Epidermal melanocyte (primary cell): ENCODE measurements at regions not wholly inside any gene's neighbourhood (a gene's known extent, or its start where the extent isn't known, plus 50 kb on each side); places are given as distances from the start of the nearest gene placed in this dataset.
"Not testable (repeated sequence)": the region's sequence is repeated elsewhere in the genome, so short reads cannot be mapped to it uniquely, and the experiment has no call there.

ENCODE experiments used
- DNase-seq: peaks from one replicate; pipeline ENCODE4 v3.0.0; 2011; ENCODE audit warnings: low spot score; ENCODE audit not compliant: insufficient read length

DNA sequence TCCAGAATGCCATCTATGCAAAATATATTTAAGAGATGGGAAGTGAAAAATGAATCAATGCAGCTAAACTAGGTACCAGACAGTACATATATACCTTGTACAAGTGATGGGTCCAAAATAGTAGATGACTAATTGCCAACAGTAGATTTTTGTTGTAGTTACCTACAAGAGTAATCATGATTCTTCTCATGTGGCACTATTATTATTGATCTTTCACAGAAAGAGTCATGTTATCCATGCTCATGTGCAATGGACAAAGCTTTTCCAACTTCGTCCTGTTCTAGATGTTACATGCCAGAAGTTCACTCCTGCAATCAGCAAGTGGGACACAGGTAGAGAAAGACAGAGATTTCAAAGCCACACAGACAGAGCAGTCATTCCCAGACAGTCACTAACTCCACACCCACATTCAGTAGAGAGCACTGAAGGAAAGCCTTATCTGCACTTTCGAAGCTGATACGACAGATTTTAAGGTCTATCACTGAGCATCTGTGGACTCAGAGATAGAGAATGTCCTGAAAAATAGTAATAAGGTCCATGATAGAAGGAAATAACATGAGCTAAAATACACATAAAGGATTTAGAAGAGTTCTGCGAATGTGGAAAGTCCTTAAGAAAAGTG lies 101.6 kb upstream of the ITPRID2 start:
- no peak for DNase-seq

DNA sequence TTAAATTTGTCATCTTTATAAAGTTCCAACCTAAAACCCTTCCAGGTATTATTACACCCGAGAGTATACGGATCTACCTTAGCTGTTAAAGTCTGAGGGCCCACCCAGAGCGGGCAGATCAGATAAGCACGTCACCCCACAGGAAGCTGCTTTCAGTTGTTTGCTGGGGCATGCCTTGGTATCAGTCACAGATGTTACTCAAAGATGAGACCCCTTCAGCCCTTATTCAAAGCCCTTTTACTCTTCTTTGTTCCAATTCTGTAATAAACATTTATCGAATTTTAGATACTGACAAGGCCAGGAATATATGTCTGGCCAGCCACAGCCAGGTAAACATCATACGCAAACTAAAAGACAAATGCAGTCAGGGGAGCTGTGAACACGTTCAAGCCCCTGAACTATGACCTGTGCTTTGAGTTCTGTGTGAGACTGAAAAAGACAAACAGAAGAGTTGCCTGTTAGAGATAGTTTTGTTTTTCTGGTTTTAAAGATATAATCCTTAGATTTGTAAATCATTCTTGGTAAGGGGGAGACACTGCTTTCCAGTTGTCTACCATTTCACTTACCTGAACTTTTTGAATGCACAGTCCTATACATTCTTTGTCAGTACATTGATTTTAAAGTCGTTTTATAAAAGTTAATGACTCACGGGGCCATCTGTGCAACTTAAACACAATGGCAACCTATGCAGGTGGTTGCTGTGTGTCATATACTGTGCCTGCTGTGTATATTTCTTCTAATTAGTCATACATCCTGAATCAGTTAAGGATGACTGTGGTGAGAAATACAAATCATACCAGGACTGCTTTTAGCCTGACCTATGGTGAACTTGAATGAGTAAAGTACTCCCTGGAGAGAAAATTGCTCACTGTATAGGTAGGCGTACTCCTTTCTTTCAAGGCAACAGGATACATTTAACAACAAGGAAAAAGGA lies 100.5 kb upstream of the ITPRID2 start:
- no peak for DNase-seq

DNA sequence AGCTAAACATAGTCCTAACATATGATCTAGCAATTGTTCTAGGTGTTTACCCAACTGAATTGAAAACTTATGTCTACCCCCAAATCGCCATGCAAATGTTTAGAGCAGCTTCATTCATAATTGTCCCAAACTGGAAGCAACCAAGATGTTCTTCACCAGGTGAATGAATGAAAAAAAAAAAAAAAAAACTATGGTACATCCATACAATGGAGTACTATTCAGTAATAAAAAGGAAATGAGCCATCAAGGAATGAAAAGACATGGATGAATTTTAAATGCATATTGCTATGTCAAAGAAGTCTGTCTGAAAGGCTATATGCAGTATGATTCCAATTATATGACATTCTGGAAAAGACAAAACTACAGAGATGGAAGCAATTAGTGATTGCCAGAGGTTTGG lies 98.6 kb upstream of the ITPRID2 start:
- DNase-seq = no peak

DNA sequence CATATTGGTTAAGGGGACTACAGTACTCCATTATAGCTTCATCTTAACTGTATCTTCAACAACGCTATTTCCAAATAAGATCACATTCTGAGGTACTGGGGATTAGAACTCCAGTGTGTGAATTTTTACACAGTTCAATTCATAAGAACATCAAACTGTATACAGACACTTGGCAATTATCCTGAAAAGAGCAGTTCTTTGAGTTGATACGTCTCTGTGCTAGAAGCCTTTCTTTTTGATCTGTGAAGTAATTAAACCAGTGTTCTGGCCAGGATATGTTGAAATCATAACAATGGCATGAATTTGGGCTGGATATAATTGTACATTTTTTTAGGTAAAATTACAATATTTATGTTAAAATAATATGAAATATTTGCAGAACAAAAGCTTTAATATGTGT lies 93.5 kb upstream of the ITPRID2 start:
- no peak for DNase-seq

DNA sequence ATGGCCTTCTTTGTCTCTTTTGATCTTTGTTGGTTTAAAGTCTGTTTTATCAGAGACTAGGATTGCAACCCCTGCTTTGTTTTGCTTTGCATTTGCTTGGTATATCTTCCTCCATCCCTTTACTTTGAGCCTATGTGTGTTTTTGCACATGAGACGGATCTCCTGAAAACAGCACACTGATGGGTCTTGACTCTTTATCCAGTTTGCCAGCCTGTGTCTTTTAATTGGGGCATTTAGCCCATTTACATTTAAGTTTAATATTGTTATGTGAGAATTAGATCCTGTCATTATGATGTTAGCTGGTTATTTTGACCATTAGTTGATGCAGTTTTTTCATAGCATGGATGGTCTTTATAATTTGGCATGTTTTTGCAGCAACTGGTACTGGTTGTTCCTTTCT lies 89.2 kb upstream of the ITPRID2 start:
- DNase-seq = not testable (repeated sequence)

DNA sequence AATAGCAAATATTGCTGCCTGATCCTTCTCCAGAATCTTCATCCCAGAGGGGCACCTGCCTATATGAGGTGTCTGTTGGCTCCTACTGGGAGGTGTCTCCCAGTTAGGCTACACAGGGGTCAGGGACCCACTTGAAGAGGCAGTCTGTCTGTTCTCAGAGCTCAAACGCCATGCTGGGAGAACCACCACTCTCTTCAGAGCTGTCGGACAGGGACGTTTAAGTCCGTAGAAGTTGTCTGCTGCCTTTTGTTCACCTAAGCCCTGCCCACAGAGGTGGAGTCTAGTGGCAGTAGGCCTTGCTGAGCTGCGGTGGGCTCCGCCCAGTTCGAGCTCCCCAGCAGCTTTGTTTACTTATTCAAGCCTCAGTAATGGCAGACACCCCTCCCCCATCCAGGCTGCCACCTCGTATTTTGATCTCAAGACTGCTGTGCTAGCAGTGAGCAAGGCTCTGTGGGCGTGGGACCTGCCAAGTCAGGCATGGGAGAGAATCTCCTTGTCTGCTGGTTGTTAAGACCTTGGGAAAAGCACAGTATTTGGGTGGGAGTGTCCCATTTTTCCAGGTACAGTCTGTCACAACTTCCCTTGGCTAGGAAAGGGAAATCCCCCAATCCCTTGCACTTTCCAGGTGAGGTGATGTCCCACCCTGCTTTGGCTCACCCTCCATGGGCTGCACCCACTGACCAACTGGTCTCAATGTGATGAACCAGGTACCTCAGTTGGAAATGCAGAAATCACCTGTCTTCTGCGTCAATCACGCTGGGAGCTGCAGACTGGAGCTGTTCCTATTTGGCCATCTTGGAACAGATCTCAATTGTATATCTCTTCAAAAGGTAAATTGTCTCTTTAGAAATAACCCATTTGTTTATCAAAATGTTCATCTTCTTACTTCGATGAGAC lies 87.4 kb upstream of the ITPRID2 start:
- not testable (repeated sequence) for DNase-seq

DNA sequence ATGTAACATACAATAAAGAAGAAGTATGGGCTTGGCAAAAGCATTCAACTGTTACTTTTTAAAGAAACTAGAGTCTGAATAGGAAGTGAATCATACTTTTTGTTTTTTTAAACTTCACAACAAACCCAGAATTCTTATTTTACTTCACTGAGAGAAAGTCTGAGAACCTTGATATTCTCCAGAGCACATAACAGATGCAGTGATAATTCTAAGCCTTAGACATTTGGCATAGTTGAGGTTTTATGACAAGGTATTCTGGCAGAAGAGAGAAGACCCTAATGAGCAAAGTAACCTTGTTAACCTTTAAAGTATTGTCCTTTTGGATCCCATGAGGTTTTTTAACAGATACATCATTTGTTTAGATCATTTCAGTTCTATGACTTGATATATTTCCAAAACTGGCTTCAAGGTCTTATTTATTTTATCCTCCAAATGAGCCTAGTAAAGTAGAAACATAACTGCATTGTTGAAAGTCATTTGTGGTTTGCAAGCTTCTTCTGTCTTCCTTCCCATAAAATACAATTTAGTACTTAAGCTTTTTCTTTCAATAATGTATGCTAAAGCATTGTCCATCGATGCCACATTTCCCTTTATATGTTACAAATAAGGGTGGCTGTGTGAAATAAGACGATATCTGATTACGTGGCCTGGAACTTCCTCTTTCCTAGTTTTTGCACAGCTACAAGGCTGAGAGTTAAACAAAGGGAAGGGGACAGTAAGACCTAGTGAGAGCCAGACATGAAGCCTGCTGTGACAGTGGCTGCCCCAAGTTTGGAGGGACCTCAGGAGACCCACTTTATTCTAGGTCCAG lies 86.1 kb upstream of the ITPRID2 start:
- no peak for DNase-seq

DNA sequence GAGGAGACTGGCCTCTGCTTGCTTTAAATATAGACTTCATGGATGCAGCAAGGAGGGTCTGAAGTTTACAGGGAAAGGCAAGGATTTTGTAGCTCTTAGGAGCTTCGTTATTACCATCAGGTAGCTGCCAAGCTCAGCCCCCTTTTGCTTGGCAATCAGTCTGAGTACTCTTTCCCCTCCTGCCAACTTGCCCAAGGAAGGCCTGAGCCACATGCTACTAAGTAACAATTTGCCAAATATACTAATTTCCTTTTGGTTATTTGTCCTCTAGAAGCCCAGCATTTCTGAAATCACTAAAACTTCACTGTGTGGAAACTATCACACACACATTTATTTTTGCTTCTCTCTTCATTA lies 85.5 kb upstream of the ITPRID2 start:
- no peak for DNase-seq

DNA sequence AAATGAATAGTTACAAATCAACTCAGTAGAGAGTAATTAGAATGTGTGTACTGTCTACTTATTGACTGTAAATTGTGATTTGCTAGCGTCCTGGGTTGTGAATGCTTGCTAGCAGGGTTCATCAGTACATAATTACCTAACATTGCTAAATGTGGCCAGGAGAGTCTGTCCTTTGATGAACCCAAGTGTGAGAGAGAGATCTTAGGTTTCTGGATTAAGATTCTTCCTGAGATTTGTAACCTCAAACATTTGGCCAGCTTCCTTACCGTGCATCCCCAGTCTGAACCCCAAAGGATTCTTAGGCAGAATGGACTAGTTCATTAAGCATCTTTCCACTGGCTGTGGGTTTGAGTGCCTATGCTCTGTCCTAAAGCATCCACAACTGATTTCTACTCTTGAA lies 84.0 kb upstream of the ITPRID2 start:
- DNase-seq = no peak

DNA sequence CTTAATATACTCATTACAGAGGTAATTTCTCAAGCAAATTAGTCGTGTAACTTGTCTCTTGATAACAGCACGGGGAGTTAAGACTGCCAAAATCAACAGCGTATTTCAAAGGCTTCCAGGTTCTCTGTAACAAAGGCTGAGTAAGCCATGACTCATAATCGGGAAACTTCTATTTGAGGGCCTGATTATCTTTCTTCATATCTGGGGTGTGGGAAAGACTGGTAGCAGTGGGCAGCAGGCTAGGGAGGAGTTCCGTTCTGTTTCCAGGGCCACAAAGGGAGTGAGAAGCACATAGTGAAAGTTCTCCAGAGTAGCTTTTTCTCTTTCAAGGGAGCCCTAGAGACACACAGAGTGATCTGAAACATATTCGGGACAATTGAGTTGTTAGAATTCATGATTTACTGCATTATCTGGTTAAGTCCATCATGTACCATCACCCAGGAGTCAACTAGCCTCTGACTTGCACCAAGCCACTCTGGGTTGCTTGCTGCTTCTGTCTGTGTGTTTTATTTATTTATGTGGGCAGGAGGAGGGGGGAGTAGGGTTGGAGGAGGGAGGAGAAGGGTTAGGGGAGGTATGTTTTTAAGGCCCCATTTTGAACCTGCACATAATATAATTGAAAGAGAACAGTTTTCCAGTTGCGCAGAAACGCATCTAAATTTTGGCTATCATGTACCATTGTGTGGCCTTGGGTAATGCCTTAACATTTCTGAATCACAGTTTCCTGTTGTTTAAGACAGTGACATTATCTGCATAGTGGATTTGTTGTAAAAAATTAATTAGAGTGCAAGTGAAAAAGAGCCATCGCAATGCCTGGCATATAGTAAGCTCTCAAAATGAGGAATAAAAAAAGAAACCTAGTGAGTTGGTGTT lies 80.5 kb upstream of the ITPRID2 start:
- DNase-seq = no peak

DNA sequence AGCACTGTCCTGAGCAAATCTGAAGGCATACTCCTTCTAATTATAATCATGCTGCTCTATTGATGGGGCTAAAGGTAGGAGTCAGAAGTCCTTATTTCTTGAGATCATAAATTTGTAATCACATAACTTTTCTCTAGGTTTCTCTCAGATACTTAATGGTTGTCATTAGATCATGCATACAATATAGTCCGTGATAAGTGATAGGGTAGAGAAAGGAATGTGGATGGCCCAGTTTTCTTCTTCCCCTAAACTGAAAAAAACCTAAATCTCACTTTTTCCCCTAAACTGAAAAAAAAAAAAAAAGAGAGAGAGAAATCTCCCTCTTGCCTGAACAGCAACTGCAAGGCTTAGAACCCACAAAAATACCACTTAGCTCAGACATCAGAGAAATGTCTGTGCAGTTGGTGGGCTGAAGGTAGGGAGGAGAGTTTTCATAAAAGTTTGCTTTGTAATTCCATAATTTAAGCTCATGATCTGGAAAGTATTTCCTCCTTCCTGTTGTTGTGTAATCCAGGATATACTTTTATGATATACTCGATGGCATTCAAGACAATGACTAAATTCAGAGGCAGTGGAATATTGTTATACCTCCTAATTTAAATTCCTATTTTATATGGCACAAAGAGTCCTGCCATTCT lies 79.3 kb upstream of the ITPRID2 start:
- DNase-seq = no peak

DNA sequence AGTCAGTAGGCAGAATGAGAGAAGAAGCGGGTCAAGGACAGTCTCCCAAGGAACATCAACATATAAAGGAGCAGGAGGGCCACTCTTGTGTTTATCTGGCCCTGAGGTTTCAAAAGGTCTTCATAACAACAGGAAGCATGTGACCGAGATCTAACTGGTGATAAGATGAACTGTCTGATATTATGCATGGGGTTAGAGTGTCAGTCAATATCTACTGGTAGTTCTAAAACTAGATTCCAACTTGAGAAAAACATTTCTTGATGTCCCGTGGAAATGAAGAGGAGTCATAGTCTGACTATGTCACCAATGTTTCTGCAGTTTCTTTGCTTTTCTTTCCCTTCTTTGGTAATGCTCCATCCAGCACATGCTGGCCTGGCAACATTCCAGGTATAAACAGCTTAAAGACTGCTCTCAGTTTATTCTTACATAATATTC lies 77.5 kb upstream of the ITPRID2 start:
- no peak for DNase-seq

DNA sequence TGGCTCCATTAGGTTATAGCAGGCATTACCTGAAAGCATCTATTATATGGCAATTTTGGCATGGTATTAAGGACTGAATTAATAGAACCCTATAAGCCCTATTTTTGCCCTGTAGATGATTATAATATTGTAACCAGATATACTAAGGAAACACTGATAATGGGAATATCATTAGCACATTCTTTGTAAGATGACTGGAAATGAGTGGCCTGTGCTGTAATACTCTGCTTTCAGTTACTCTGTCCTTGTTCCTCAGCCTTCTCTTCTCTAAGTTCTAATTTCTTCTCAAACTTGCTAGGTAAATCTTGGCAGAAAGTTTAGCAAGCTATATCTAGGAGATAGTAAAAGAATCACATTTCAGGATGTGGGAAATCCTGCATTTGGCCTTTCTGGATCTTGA lies 74.0 kb upstream of the ITPRID2 start:
- DNase-seq = no peak

DNA sequence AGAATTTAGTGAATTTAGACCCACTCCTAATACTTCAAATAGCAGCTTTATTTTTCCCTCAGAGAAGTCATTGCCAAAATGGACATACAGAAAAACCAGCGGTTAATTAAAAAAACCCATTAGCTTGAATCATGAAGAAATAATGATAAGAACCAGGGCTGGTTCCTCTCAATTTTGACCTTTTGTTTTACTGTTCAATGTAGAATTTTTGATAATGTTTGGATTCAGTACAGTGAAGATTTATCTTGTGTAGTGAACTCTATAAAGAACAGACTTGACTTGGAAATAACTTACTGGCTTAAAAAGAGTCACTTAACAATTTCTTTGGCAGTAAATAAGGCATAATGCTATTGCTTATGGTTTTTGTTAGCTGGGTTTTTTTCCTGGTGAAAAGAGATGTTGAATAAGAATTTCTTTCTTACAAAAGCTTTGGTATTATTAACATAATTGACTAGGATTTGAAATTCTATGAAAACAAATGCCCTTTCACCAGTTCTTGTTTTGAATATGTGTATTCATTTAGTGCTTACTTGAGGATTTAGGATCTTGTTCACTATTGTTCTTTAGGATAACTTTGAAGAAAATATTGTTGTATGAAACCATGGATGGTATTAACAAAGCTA lies 73.4 kb upstream of the ITPRID2 start:
- no peak for DNase-seq

DNA sequence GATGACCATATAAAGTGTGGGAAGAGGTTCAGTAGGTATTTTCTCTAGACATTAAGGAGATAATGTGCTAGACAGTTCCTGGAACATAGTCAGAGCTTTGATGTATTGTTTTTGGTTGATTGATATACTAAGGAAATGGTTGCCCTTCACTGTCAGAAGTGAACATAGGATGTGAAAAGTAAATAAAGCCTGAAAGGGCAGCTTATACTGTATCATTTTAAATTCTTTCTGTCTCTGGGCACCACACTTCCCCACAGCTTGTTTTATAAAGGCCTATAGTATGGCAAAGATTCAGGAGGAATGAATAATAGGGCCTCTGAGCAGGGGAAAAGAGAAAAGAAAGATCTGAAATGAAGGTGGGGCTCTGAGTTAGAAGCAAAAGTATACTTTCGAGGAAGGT lies 72.7 kb upstream of the ITPRID2 start:
- no peak for DNase-seq

DNA sequence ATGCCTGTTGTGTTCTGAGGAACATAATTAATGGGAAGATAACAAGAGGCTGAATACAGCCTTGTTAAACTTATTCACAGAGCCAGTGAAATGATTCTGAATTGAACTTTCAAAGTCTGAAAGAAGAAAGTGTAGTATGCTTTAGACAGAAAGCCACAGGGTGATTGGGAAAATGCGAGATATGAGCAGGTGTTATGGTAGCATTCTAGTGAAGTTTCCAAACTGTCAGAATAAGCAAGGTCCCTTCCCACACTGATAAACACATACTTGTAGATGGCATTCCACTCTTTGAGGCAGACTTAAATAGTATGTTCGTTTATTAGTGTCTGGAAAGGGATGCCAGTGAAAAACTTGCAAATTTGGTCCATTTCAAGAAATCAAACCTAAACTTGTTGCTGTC lies 70.5 kb upstream of the ITPRID2 start:
- no peak for DNase-seq

DNA sequence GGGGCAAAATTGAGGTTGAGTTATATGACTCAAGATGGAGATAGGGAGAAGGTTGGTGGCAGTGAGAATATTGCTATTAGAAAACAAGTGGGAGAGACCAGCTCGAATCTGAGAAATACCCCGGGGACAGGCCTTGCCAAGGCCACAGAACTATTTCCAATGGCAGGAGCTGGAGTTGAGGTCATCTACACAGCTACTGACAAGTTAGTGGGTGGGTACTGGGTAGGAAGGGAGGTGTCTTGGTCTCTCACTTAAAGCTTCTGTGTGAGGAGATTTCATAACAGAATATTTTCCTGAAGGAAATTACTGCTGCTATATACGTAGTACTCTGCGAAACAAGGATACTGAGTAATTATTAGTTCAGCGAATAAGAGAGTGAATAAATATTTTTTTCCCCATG lies 69.4 kb upstream of the ITPRID2 start:
- DNase-seq = no peak

DNA sequence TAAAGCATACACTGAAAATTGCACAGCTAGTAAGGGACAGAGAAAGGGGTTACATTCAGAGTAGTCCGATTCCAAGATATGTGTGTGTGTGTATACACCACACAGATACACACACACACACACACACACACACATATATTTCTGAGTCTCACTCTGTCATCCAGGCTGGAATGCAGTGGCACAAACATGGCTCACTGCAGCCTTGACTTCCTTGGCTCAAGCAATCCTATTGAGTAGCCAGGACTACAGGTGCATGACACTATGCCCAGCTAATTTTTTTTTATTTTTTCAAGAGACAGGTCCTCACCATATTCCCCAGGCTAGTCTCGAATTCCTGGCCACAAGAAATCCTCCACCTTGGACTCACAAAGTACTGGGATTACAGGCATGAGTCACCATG lies 68.1 kb upstream of the ITPRID2 start:
- no peak for DNase-seq

DNA sequence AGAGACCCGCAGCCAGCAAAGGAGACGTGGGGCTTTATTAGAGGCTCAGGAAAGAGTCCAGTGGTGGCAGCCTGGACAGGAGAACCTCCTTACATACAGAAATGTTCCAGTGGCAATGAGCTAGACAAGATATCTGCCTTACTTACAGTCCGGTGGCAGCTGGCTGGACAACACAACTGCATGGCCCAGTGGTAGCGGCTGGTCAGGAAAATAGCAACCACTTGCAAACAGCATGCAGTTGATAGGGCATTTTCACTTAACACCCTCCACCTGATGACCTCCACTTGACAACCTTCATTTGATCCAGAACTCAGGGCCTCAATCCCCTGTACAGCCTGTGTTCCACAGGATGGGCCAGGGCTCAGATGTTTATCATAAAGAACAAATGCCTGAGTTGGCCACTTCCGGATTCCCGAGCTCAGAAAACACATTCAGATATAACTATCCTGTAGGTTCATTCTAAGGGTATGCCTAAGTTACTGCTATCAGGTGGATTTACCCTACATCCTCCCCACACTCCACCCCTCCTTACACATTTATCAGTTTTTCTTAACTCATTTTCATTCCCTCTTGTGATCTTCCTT lies 63.3 kb upstream of the ITPRID2 start:
- no peak for DNase-seq
